ENCODE measurements at regions not wholly inside any gene's neighbourhood (a gene's known extent, or its start where the extent isn't known, plus 50 kb on each side); places are given as distances from the start of the nearest gene placed in this dataset.
A peak's percentile ranks its signal among the peaks of the same experiment; 100 is the strongest.

DNA sequence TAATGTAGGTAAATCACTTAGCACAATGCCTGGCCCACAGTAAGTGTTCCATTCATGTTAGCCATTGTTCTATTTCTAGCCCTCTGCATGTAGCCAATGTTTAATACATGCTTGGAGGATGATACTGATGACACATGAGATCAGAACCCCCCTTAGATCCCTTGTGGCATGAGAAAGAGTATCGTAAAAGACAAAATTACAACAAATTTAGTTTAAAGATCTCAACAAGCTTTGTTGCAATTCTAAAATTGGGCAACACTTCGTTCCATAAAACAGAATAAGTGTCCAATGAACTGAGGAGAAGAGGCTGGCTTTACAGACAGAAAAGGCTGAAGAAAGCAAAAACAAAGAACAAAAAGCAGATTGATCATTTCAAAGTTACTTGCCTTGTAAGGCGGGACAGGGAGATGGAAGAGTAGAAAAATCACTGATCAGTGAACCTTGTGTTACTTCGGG lies 148.7 kb upstream of the SLC1A4 start:
- no peak for TF ChIP-seq EZH2 (IDR thresholded peaks at IDR 0.05; ENCODE audit: low read length, missing control alignments)
- TF ChIP-seq, protein P1, sequence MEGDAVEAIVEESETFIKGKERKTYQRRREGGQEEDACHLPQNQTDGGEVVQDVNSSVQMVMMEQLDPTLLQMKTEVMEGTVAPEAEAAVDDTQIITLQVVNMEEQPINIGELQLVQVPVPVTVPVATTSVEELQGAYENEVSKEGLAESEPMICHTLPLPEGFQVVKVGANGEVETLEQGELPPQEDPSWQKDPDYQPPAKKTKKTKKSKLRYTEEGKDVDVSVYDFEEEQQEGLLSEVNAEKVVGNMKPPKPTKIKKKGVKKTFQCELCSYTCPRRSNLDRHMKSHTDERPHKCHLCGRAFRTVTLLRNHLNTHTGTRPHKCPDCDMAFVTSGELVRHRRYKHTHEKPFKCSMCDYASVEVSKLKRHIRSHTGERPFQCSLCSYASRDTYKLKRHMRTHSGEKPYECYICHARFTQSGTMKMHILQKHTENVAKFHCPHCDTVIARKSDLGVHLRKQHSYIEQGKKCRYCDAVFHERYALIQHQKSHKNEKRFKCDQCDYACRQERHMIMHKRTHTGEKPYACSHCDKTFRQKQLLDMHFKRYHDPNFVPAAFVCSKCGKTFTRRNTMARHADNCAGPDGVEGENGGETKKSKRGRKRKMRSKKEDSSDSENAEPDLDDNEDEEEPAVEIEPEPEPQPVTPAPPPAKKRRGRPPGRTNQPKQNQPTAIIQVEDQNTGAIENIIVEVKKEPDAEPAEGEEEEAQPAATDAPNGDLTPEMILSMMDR (conservative IDR thresholded peaks at IDR 0.05 in 1 of 2, IDR thresholded peaks at IDR 0.05 in 1 of 2; ENCODE audit: low read depth in 1 of 2, low read length in 2 of 2), result no peak
- H3K4me3 ChIP-seq (replicated peaks in 1 of 4; ENCODE audit: control extremely low read depth in 1 of 4, insufficient read depth in 1 of 4, low read depth in 3 of 4, low read length in 4 of 4), result no peak overlapping the region
- peak overlapping the region; percentile 38 for H2AFZ ChIP-seq (ENCODE audit: low read length)
- H3K27ac ChIP-seq (ENCODE audit: insufficient read depth, low read length), result peak overlapping the region; percentile 40
- no peak overlapping the region for H3K9ac ChIP-seq (ENCODE audit: insufficient read depth, low read length)
- DNase-seq (ENCODE audit: low read depth in 2 of 2), result peak; percentile 17 to 62
- no peak overlapping the region for H3K4me2 ChIP-seq (ENCODE audit: extremely low read depth, insufficient read depth, low read length)
- peaks cover 12% of the 10 kb centered on the region for H3K4me1 ChIP-seq (ENCODE audit: control insufficient read depth, extremely low read depth, insufficient read depth, low read length)
- H3K9me3 ChIP-seq (ENCODE audit: control insufficient read depth, insufficient read depth, low read depth, low read length), result no peaks in the 10 kb centered on the region
- H3K36me3 ChIP-seq (ENCODE audit: control insufficient read depth, insufficient read depth, low read length), result no peaks in the 10 kb centered on the region
- H3K27me3 ChIP-seq (ENCODE audit: control insufficient read depth, insufficient read depth, low read length), result no peaks in the 10 kb centered on the region
- no peaks in the 10 kb centered on the region for H4K20me1 ChIP-seq (ENCODE audit: control insufficient read depth, extremely low read depth, insufficient read depth, low read length)
- H3K79me2 ChIP-seq (ENCODE audit: control insufficient read depth, insufficient read depth, low read length), result no peaks in the 10 kb centered on the region

DNA sequence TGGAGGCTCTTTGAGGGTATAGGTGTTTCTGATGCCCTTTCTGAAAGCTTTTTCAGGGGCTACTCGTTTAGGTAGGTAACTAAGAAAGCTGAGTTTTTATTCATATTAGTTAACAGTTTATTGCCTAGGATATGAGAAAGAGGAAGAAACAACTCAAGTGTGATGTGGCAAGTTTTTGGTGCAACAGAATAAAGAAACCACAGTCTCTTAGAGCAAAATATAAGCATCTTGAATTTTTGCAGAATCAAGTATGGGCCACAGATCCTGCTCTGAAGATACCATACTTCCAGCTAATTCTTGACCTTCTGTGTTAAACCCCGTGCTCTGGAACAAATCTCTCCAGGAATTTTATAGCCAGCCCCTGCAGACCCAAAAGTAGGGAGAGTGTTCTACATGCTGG lies 147.7 kb upstream of the SLC1A4 start:
- H3K27ac ChIP-seq (ENCODE audit: insufficient read depth, low read length), result no peak overlapping the region
- H3K4me1 ChIP-seq (ENCODE audit: control insufficient read depth, extremely low read depth, insufficient read depth, low read length), result peaks cover 15% of the 10 kb centered on the region
- H3K9ac ChIP-seq (ENCODE audit: insufficient read depth, low read length), result no peak overlapping the region
- H3K9me3 ChIP-seq (ENCODE audit: control insufficient read depth, insufficient read depth, low read depth, low read length), result no peaks in the 10 kb centered on the region
- no peaks in the 10 kb centered on the region for H4K20me1 ChIP-seq (ENCODE audit: control insufficient read depth, extremely low read depth, insufficient read depth, low read length)
- no peak overlapping the region for H2AFZ ChIP-seq (ENCODE audit: low read length)
- DNase-seq (ENCODE audit: low read depth in 2 of 2), result no peak
- TF ChIP-seq, protein P1 (conservative IDR thresholded peaks at IDR 0.05 in 1 of 2, IDR thresholded peaks at IDR 0.05 in 1 of 2; ENCODE audit: low read depth in 1 of 2, low read length in 2 of 2), result no peak
- no peak for TF ChIP-seq EZH2 (IDR thresholded peaks at IDR 0.05; ENCODE audit: low read length, missing control alignments)
- H3K4me3 ChIP-seq (replicated peaks in 1 of 4; ENCODE audit: control extremely low read depth in 1 of 4, insufficient read depth in 1 of 4, low read depth in 3 of 4, low read length in 4 of 4), result no peak overlapping the region
- H3K4me2 ChIP-seq (ENCODE audit: extremely low read depth, insufficient read depth, low read length), result no peak overlapping the region
- no peaks in the 10 kb centered on the region for H3K36me3 ChIP-seq (ENCODE audit: control insufficient read depth, insufficient read depth, low read length)
- no peaks in the 10 kb centered on the region for H3K27me3 ChIP-seq (ENCODE audit: control insufficient read depth, insufficient read depth, low read length)
- H3K79me2 ChIP-seq (ENCODE audit: control insufficient read depth, insufficient read depth, low read length), result no peaks in the 10 kb centered on the region

DNA sequence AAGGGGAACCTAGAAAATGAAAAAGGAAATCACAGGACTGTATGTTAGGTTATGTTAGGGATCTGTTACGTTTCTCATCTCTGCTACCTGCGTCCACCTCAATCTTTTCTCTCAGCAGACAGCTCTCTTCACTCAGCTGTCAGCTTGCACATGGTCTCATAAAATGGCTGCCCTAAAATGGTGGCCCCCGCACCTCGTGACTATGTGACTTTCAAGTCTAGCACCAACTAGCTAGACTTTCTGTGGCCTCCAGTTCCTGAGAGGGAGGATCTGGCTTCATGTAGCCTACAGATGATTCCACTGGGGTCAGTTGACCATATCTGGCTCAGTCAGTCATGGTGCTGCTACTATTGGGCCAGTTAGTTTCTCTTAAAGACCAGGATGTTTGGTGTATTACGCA lies 147.2 kb upstream of the SLC1A4 start:
- DNase-seq (ENCODE audit: low read depth in 2 of 2), result no peak
- TF ChIP-seq, protein P1 (conservative IDR thresholded peaks at IDR 0.05 in 1 of 2, IDR thresholded peaks at IDR 0.05 in 1 of 2; ENCODE audit: low read depth in 1 of 2, low read length in 2 of 2), result no peak
- TF ChIP-seq EZH2 (IDR thresholded peaks at IDR 0.05; ENCODE audit: low read length, missing control alignments), result no peak
- no peak overlapping the region for H3K9ac ChIP-seq (ENCODE audit: insufficient read depth, low read length)
- H3K9me3 ChIP-seq (ENCODE audit: control insufficient read depth, insufficient read depth, low read depth, low read length), result no peaks in the 10 kb centered on the region
- peaks cover 15% of the 10 kb centered on the region for H3K4me1 ChIP-seq (ENCODE audit: control insufficient read depth, extremely low read depth, insufficient read depth, low read length)
- no peak overlapping the region for H2AFZ ChIP-seq (ENCODE audit: low read length)
- no peak overlapping the region for H3K4me2 ChIP-seq (ENCODE audit: extremely low read depth, insufficient read depth, low read length)
- no peak overlapping the region for H3K27ac ChIP-seq (ENCODE audit: insufficient read depth, low read length)
- no peaks in the 10 kb centered on the region for H4K20me1 ChIP-seq (ENCODE audit: control insufficient read depth, extremely low read depth, insufficient read depth, low read length)
- no peaks in the 10 kb centered on the region for H3K27me3 ChIP-seq (ENCODE audit: control insufficient read depth, insufficient read depth, low read length)
- H3K36me3 ChIP-seq (ENCODE audit: control insufficient read depth, insufficient read depth, low read length), result no peaks in the 10 kb centered on the region
- H3K79me2 ChIP-seq (ENCODE audit: control insufficient read depth, insufficient read depth, low read length), result no peaks in the 10 kb centered on the region
- H3K4me3 ChIP-seq (replicated peaks in 1 of 4; ENCODE audit: control extremely low read depth in 1 of 4, insufficient read depth in 1 of 4, low read depth in 3 of 4, low read length in 4 of 4), result no peak overlapping the region

All from fibroblast of lung (primary cell).